ENCODE measurements at regions not wholly inside any gene's neighbourhood (a gene's known extent, or its start where the extent isn't known, plus 50 kb on each side); places are given as distances from the start of the nearest gene placed in this dataset.

DNA sequence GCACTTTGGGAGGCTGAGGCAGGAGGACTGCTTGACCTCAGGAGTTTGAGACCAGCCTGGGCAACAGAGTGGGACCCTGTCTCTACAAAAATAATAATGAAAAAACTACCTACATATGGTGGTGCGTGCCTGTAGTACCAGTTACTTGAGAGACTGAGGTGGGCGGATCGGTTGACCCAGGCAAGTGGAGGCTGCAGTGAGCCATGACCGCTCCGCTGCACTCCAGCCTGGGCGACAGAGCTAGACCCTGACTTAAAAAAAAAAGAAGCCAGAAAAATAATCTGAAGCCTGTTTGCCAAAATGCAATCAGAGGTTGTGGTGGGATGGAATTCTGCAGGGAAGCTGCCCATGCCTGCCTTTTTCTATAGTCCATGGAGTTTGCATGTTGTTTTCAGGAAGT, 50.4 kb upstream of the GGTA1 start:
- no peak for DNase-seq (ENCODE audit: low read depth, low spot score)

DNA sequence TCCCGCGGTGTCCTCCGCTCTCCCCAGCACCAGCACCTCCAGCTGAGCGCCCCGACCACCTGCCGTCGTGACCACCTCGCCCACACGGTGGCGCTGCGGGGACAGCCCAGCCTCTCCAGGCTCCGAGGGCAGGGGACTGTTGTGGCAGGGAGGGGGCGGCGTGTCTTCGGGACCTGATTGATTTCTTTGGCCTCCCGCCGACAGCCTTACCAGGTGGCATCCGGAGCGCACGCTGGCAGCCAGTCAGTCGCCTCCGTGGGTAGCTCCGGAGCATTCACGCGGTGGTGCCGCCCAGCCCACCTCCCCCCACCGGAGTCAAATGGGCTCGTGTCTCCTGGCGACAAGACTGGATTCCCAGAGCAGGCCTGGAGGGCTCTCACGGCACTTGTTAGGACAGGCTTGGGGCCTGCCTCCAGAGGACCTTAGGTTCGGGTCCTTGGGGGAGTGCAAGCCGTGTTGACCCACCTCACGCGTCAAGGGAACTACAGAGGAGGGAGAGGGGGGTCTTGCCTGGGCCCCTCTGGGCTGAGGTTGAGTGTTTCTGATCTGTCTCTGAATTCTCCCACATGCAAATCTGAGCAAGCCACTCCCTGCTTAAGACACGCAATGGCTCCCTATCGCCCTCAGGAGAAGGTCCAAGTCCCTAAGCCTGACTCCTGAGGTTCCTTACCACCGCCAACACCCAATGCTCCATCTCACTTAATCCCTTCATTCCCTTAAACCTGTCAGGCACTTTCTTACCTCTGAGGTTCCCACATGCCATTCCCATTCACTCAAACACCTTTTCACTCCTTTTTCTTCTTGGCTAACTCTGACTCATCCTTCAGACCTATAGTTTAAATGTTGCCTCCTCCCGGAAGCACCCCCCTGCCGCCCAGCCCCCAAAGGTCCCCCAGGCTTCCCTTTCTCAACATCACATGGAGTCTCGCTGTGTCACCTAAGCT, 51.2 kb upstream of the GGTA1 start:
- DNase-seq (ENCODE audit: low read depth, low spot score), result peak; percentile 30

DNA sequence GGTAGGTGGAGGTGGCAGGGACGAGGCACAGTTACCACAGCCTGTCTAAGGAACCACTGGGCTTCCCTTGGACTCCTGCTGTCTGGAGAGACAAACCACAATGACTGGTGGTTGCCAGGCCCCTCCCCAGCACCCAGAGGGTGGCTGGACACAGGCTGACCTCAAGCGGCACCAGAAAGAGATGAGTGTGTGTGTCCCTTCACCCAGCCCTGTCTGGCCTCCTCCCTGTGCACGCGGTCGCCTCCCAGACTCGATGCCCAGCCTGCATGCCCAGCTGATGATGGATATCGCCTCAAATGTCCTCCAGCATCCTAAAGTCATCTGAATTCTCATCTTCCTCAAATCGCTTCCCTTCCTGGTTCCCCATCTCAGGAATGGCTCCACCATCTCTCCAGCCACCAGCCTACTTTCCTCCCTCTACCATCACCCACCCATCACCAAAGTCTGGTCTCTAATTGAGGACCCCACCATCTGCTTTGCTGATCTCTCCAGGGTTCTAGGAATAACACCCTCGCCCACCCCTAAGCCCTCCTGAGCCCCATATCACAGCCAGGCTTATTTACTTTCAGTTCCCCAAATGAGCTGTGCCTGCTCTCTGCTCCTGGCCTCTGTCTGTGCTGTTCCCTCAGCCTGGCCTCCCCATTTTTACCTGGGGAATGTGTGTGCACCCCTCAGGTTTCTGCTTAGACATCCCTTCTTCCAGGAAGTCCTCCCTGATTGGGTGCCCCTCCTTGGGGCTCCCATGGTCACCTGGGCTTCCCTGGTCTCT, 52.5 kb upstream of the GGTA1 start:
- no peak for DNase-seq (ENCODE audit: low read depth, low spot score)

DNA sequence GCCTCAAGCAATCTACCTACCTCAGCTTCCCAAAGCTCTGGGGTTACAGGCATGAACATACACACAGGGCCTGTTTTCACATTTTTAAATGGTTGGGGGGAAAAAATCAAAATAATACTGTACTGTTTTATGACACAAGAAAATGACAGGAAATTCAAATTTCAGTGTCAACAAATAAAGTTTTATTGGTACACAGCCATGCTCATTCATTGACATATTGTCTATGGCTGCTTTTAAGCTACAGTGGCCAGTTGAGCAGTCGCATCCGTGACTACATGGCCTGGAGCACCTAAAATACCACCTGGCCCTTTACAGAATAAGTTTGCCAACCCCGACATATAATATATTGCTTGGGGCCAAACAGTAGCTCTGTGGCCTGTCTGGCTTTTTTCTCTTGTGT, 56.4 kb upstream of the GGTA1 start:
- DNase-seq (ENCODE audit: low read depth, low spot score), result no peak

DNA sequence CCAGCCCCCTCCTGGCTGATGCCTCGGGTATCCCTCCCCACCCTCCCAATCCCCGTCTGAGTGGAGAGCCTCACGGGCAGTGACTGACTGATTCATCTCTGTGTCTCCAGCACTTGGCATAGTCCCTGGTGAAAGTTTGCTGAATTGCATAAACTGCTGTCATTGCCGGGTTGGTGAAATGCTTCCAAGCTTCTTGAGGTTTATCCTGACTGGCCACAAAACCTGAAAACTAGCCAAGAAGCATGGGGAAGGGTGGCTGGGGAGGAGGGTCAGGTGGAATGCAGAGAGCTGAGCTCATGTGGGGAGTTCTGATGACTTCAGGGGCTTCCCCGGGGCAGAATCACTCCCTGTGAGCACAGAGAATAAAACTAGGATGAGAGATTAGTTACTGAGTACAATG, 56.9 kb upstream of the GGTA1 start:
- DNase-seq (ENCODE audit: low read depth, low spot score), result no peak

DNA sequence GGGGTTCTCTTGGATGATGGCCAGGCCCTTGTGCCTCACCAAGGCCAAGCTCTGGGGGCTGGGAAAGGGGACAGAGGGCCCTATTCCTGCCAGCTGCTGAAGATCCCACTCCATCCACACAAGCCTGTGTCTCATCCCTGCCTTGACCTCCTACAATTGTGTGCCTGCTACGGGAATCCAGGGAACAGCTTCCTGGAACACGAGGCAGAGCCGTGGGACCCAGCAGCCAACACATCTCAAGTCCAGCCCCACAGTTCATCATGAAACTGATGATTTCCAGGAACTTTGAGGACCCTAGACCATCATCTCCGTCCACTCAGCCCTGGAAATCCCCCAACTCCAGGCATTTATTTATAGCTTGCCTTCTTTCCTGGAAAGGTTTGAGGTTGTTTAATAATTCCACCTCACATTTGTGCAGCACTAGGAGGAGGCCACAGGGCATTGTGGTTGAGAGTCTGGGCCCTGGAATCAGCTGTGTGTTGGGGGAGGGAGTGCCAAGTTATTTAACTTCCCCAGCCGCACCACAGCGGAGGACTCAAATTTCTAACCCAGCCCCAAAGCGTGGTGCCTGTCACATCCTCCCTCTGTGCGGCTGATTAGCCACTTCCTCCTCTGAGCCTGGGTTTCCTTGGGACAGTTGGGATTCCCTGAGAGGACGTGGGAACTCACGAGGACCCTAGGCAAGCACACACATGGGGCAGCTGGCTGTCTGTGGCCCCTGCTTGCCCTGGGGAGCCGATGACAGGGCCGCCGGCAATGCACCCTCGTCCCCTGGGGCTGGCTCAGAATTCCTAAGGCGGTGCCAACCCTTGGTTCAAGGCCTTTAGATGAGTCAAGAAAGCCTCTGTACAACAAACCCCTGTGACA, 58.2 kb upstream of the GGTA1 start:
- DNase-seq (ENCODE audit: low read depth, low spot score), result no peak

DNA sequence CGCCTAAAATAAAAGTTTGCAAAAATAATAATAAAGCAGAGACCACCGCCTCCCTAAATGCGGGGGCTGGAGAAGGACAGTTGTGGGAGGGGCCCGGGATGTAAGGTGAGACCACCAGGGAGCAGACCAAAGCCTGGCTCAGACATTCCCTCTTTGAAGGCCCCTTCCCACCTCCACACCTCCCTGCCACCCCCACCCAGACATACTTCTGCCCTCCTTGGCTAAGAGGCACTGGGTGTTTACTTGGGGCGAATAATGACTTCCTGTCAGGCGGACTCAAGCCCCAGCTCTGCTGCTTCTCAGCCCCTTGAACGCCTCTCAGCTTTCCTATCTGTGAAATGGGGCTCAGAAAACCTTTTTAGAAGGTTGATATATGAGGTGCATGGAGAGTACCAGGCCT, 58.8 kb upstream of the GGTA1 start:
- no peak for DNase-seq (ENCODE audit: low read depth, low spot score)

DNA sequence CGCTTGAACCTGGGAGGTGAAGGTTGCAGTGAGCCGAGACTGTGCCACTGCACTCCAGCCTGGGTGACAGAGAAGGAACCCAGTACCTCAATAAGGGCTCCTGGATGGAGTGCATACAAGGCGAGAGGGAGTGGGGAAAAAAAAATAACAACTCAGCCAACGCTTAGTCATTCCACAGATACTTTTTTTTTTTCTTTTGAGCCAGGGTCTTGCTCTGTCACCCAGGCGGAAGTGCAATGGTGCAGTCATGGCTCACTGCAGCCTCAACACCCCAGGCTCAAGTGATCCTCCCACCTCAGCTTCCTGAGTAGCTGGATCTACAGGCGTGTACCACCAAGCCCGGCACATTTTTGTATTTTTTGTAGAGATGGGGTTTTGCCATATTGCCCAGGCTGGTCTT, 59.5 kb upstream of the GGTA1 start:
- no peak for DNase-seq (ENCODE audit: low read depth, low spot score)

DNA sequence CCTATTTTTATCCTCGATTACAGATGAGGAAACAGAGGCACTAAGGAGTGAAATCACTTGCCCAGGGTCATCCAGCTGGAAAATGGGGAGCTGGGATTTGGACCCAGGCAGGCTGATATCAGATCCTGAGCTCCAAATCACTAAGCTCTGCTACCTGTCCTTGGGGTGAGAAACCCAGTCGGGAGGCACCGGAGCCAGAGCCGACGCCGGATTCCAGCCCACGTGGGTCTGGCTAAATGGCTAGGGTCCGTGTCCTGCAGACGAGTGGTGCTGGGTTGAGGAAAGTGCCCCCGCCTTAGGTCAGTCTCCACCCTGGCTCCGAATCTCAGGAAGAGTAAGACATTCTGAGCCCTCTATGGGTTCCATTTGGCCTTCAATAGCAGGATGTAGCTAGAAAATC, 61.3 kb upstream of the GGTA1 start:
- no peak for DNase-seq (ENCODE audit: low read depth, low spot score)

DNA sequence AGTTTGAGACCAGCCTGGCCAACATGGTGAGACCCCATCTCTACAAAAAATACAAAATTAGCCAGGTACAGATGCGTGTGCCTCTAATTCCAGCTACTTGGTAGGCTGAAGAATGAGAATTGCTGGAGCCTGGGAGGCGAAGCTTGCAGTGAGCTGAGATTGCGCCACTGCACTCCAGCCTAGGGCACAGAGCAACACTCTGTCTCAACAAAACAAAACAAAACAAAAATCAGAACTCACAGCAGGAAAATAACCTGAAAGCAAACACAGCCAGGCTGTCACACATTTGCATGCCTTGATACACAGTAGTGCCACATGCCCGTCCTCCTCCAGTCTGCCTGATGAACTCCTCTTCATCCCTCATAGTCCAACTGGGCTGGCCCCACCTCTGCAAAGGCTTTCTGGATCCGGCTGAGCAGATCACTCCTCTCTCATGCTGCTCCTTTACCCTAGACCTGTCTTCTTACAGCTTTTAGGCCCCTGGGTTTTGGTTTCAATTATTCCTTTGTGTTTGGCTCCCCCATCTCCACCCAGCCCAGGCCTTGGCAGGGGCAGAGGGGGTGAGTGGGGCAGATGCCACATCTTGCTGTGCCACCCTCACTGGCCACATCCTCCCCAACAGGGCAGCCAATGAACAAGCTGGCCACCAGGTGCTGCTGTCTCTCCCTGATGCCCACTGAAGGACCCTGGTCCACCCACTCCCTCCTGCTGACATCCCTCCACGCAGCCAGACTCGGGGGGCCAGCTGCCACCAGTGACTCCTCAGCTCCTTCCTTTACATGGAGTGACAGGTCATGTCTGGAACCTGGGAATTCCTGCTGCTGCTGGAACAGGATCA, 62.0 kb upstream of the GGTA1 start:
- DNase-seq (ENCODE audit: low read depth, low spot score), result no peak

DNA sequence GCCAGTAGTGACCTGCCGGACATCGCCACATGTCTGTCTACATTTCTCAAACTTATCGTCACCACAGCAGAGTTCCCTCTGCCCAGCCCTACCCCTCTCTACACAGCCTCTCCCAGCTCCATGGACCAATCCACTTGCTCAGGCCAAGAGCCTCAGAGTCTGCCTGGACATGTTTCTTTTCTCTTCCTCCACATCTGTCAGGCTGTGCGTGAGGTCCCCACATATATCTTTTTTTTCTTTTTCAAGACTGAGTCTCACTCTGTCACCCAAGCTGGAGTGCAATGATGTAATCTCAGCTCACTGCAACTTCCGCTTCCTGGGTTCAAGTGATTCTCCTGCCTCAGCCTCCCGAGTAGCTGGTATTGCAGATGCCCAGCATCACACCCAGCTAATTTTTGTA, 62.7 kb upstream of the GGTA1 start:
- no peak for DNase-seq (ENCODE audit: low read depth, low spot score)

DNA sequence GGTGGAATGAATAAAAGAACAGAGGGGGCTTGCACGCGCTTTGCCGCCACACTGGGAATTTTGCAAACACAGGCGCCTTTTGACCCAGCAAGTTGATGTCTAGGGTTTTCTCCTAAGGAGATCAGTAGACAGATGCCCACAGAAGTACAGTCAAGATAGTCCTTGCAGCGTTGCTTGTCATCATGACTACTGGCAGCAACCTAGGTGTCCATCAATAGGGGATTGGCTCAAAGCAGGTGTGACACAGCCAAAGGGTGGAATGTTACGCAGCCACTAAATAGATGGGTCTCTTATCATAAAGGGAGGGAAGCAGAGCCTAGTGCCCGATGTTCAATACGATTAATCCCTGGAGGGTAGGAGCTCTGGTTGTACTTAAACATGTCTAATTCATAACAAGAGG, 63.8 kb upstream of the GGTA1 start:
- no peak for DNase-seq (ENCODE audit: low read depth, low spot score)

DNA sequence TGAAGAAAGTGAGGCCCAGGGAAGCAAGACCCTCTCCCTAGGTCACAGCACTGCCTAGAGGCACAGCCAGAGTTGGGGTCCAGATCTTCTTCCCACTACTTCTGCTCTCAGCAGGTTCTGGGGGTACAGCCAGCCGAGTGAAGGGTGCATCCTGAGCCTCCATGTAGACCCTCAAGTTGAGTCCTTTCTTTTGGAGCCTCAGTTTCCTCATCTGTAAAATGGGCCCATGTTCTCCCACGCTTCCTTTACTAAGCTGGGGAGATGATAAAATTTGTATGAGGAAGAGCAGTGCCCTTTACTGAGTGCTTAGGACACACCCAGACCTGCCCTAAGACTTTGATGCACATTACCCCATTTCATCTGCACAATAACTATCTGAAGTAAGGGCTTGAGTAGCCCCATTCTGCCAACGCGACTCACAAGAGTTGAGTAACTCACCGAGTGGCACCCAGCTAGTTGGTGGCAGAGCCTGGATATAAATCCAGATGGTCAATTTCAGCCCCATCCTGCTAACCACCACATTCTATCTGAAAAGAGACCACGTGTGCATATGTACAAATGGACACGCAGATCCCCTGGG, 64.3 kb upstream of the GGTA1 start:
- no peak for DNase-seq (ENCODE audit: low read depth, low spot score)

DNA sequence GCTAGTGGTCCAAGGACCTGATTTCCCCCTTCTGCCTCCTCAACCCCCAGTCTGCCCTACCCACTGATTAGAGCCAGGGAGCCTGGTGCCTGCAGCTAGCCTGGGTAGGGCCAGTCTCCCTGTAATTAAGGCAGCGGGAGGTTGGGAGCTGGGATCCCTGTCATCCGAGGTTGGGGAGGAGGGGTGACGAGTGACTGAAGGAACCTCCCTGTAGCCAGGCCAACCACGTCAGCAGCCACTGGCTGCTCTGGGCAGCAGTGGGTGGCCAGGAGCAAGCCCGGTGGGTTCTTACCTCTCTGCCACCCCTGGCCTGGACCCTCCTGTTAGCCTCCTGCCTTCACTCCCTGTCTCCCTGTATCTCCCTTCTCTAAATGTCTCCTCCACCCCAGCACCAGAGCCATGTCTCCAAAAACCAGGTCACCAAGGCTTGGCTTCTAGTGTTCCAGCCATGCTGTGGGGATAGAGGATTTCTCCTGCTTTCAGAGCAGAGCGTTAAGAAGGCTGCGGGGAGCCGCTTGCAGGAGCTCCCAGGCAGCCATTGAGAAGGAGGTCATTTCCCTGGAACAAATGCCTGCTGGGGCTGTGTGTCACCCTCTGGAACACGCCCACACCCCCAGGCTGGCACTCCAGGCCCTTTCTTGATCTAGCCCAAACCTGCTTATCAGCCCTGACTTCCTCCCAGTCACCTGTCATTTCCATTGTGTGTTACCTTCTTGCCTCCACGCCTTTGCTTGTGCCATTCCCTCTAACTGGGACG, 65.0 kb upstream of the GGTA1 start:
- no peak for DNase-seq (ENCODE audit: low read depth, low spot score)

DNA sequence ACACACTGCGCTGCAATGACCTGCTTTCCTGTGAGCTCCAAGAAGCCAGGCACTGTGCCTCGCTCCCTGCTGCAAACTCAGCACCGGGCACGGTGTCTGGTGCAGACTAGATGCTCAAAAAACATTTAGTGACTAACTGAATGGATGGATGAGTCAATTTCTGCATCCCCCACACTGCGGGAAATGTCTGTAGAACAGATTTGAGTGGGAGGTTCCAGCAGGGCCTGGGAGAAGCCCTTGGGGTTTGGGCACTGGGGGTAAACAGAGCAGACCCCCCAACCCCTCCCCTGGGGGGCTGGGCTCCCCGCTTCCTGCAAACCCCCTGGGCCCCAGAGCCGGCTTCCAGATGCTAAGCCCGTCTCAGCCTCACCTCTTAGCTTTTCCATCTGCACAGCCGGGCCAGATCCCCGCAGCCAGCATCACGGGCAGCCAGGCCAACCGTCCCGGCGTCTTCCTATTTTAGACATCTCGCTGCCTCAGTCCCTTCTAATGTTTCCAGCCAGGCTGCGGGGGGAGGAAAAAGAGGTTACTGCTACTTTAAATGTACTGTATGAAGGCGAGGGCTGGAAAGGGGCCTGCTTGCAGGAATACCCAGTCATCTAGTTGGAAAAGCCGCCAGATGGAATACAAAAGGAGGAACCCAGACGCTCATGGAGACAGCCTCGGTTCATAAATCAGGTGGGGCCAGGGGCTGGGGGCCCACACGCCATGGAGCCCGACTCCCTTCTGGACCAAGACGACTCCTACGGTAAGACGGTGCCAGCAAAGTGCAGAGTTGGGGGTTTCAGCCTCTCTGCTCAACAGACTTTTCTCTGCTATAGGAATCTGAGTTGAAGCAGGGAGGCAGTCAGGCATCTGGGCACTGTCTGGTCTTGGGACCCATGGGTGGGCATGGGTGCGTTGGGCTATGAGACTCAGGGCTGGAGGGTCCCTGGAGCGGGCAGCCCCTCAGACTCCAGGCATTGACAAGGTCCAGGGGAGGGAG, 67.1 kb upstream of the GGTA1 start:
- DNase-seq (ENCODE audit: low read depth, low spot score), result no peak

DNA sequence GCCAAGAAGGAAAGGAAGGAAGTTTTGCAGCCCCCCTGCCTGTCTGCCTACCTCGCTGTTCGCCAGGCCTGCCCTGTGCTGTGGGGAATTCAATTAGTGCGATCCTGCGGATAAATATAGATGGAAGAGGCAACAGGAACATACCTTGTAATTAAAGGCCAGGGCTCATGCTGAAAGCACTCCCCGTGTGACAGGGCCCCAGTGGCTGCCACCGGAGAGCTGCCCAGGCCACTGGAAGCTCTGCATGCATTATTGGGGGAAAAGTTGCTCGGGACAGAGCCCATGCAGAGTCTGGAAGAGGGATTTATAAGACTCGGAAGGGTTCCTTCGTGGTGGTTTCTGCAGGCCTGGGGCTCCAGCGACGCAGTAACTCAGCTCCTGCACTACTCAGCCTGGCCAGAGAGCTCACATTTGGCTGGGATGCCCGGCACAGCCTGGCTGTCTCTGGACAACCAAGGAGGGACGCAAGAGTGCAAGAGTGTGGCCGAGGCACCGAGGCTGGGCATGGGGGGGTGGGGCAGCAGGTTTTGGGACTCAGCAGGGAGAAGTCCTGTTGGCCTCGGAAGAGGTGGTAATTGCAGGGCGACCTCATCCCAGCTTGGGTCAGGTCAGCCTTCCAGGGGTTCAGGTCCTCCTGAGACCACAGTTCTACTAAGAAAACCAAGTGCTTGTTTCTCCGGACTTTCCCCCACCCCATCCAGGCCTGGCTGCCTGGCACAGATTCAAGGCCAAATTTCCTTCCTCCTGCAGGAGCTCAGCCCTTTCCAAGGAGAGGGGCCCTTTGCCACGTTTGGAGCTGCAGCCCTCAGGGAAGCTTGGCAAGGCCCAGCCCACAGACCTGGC, 68.1 kb upstream of the GGTA1 start:
- no peak for DNase-seq (ENCODE audit: low read depth, low spot score)

DNA sequence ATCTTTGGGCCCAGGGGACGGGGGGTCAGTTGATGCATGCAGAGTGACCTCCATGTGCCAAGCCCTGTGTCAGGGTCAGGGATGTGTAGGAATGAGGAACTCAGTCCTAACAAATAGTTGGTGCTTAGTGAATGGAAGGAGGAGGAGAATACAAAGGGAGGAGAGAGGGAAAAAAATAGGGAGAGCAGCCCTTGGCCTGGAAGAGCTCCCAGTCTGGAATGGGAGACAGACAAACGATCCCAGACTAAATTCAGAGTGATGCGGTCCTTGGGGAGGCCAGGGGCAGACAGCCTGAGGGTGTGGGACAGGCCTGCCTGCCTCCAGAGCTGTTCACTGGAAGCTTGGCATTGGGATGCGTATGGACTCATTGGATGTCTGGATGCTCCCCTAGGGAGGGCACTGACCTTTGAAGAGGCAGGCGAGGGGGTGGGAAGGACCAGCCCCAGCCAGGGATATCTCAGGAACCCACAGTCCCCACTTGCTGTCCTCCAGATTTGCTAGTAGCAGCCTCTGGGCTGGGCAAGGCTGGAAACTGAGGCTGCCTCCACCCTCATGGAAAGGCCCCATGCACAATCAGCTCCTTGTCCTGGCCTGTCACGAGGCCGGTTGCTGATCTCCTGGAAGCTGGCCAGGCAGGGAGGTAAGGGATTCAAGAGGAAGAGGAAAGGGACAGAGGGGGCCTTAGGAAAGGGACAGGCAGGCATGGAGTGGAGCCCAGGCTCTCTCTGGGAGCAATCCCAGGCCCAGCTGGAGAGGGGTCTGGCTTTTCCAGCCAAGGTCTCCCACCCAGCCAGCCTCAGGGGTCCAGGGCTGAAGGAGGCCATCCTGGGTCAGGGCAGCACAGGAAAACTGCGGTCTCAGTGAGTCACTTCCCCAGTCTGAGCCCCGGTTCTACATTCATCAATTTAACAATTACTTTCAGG, 69.0 kb upstream of the GGTA1 start:
- DNase-seq (ENCODE audit: low read depth, low spot score), result no peak
